HepG2 (cell line): ENCODE measurements at regions not wholly inside any gene's neighbourhood (a gene's known extent, or its start where the extent isn't known, plus 50 kb on each side); places are given as distances from the start of the nearest gene placed in this dataset.

Experiments
- ATAC-seq: fragments of 200-7000 bp; cut with Tn5 transposase; 3 replicates; pipeline ENCODE4 v1.9.1; 2020; ENCODE audit warnings: mild to moderate bottlenecking, moderate library complexity
- BruUV-seq: library from RNA; stranded (reverse); fragments of 400-500 nt; replicated peaks from 2 replicates; lab custom pipeline; 2021; lab: Mats Ljungman, UMichigan
- CTCF ChIA-PET: fragments of 300-600 bp; formaldehyde crosslinking; extraction: SDS; loops from one replicate; lab custom pipeline; 2021; ENCODE audit warnings: low total read pairs, inconsistent platforms, low intra/inter-chr PET ratio; lab: Yijun Ruan, JAX
- POLR2A ChIA-PET: fragments of 350-600 bp; sonication (Branson Sonifier 250); formaldehyde crosslinking; loops from one replicate; lab custom pipeline; 2020; ENCODE audit warnings: antibody characterized with exemption, inconsistent platforms; lab: Yijun Ruan, JAX
- DNase-seq: peaks from one replicate; pipeline ENCODE4 v3.0.0-alpha.2; 2015; ENCODE audit warnings: low spot score
- FAIRE-seq: peaks from 3 replicates; lab custom pipeline; 2011; peaks lifted over from hg19 to GRCh38; lab: Jason Lieb, UNC
- H2AFZ ChIP-seq: one replicate; pipeline ENCODE4 v1.6.1; 2011; ENCODE audit warnings: low read length, inconsistent platforms
- H3K27ac ChIP-seq: fragments of 300-600 bp; 3 replicates; pipeline ENCODE4 v1.8.0; 2011; ENCODE audit warnings: mixed run types, mild to moderate bottlenecking, mixed read lengths, low read length, inconsistent platforms; ENCODE audit not compliant: insufficient read depth; ENCODE audit errors: extremely low read length
- H3K27me3 ChIP-seq, 2 experiments: fragments of 200-600 bp in 1 of 2; 2 replicates in 1 of 2; 3 replicates in 1 of 2; pipeline versions ENCODE4 v1.6.0 to v1.8.0; 2011; ENCODE audit warnings: low read length in 2 of 2, mild to moderate bottlenecking in 2 of 2, moderate library complexity in 2 of 2, inconsistent platforms in 1 of 2; ENCODE audit not compliant: insufficient read depth in 2 of 2, control insufficient read depth in 1 of 2
- H3K36me3 ChIP-seq, 2 experiments: fragments of 200-600 bp in 1 of 2; replicated peaks in 1 of 2; 2 replicates in 1 of 2; 3 replicates in 1 of 2; pipeline versions ENCODE4 v1.5.1 to v1.8.0; 2011; ENCODE audit warnings: low read length in 2 of 2, inconsistent platforms in 1 of 2; ENCODE audit not compliant: insufficient read depth in 2 of 2, control insufficient read depth in 1 of 2
- H3K4me1 ChIP-seq: 2 replicates; pipeline ENCODE4 v1.5.1; 2012; ENCODE audit warnings: low read length, inconsistent platforms; ENCODE audit not compliant: insufficient read depth
- H3K4me2 ChIP-seq: 2 replicates; pipeline ENCODE4 v1.6.0; 2011; ENCODE audit warnings: low read depth, low read length, inconsistent platforms
- H3K4me3 ChIP-seq, 3 experiments: fragments of 200-600 bp in 1 of 3; sonication (generic), shearing (Covaris generic) in 1 of 3; replicated peaks in 1 of 3; 2 replicates each; pipeline ENCODE4 v1.5.1; 2011 to 2016; ENCODE audit warnings: low read length in 3 of 3, inconsistent platforms in 2 of 3, low read depth in 2 of 3, mild to moderate bottlenecking in 2 of 3, control low read depth in 1 of 3, mixed read lengths in 1 of 3; ENCODE audit not compliant: insufficient read depth in 1 of 3
- H3K79me2 ChIP-seq: one replicate; pipeline ENCODE4 v1.6.1; 2011; ENCODE audit warnings: low read length, inconsistent platforms; ENCODE audit not compliant: insufficient read depth
- H3K9ac ChIP-seq: 2 replicates; pipeline ENCODE4 v1.6.0; 2011; ENCODE audit warnings: mild to moderate bottlenecking, low read depth, low read length, inconsistent platforms; ENCODE audit not compliant: insufficient read depth
- H3K9me3 ChIP-seq: 2 replicates; pipeline ENCODE4 v1.5.1; 2012; ENCODE audit warnings: mild to moderate bottlenecking, low read length
- H4K20me1 ChIP-seq: 2 replicates; pipeline ENCODE4 v1.6.0; 2011; ENCODE audit warnings: inconsistent platforms, mild to moderate bottlenecking, low read length, moderate library complexity; ENCODE audit not compliant: insufficient read depth
- BHLHE40 ChIP-seq: IDR thresholded peaks from 2 replicates; pipeline ENCODE4 v1.6.1; 2011; ENCODE audit warnings: low read length, improper control_type of control experiment
- BRD4 ChIP-seq: sonication (generic); formaldehyde crosslinking; IDR thresholded peaks from 2 replicates; pipeline ENCODE4 v1.4.0; 2020; ENCODE audit warnings: missing genetic modification reagents
- DZIP1 ChIP-seq: sonication (generic); formaldehyde crosslinking; IDR thresholded peaks from 2 replicates; pipeline ENCODE4 v1.5.0; 2020; ENCODE audit warnings: mild to moderate bottlenecking, missing genetic modification reagents
- NFKB2 ChIP-seq: sonication (generic); formaldehyde crosslinking; IDR thresholded peaks from 2 replicates; pipeline ENCODE4 v1.4.0; 2020; ENCODE audit warnings: missing genetic modification reagents, borderline replicate concordance
- SIN3A ChIP-seq: IDR thresholded peaks from 2 replicates; pipeline ENCODE4 v1.6.1; 2011; ENCODE audit warnings: low read depth, mild to moderate bottlenecking, control low read depth, low read length, borderline replicate concordance
- TGIF2 ChIP-seq: IDR thresholded peaks from 2 replicates; pipeline ENCODE4 v1.6.1; 2016; ENCODE audit warnings: control low read depth, missing compliant biosample characterization
- ZBTB49 ChIP-seq: sonication (generic); formaldehyde crosslinking; IDR thresholded peaks from 2 replicates; pipeline ENCODE4 v1.4.0; 2020; ENCODE audit warnings: missing genetic modification reagents, borderline replicate concordance
- ZNF552 ChIP-seq: sonication (generic); formaldehyde crosslinking; IDR thresholded peaks from 2 replicates; pipeline ENCODE4 v1.9.0; 2022; ENCODE audit warnings: missing genetic modification reagents, mild to moderate bottlenecking, borderline replicate concordance
- WGBS: methylation state at CpG from one replicate; pipeline ENCODE4 v1.1.6; 2017; ENCODE audit warnings: low lambda C conversion rate; 5-methylcytosine and 5-hydroxymethylcytosine counted together
- in situ Hi-C: cut with HindIII; loops from 2 replicates; pipeline ENCODE4 v1.10.0; 2017; ENCODE audit warnings: low pct_unique_long_range_greater_than_20kb; ENCODE audit not compliant: extremely low pct_ligation_motif_present
- intact Hi-C: fragments of 100-400 bp; cut with micrococcal nuclease; formaldehyde crosslinking; loops from one replicate; pipeline ENCODE4 v1.10.0; 2022; ENCODE audit not compliant: unreplicated experiment

- Histone ChIP-seq H3K79me2 (no peaks in the 10 kb centered on the region), H3K36me3 (no peaks in the 10 kb centered on the region), H3K9ac (no peak overlapping the region), H2AFZ (no peak overlapping the region), H3K4me1 (no peaks in the 10 kb centered on the region), H3K27me3 (peaks cover 0 to 16% of the 10 kb centered on the region in 2 experiments; a peak in 4 of 5 replicates), H3K4me3 (no peak overlapping the region), H3K9me3 (no peaks in the 10 kb centered on the region), H4K20me1 (no peaks in the 10 kb centered on the region), H3K4me2 (no peak overlapping the region), H3K27ac (no peak overlapping the region)
- no TSS peak for BruUV-seq
- ChIA-PET CTCF (no interaction called here), POLR2A (no interaction called here)
- WGBS = 17% methylated on average over 2 of the region's 2 CpGs
- DNase-seq (no peak), FAIRE-seq (no peak), ATAC-seq (no peak; the same call in 2 of the 3 replicates)
- intact Hi-C loops = no loop called here
- TF ChIP-seq BHLHE40 = no peak
- no peak for TF ChIP-seq SIN3A
- TF ChIP-seq BRD4 (CRISPR knock-in tag) = no peak
- TF ChIP-seq TGIF2 (CRISPR knock-in tag) = no peak
- TF ChIP-seq ZNF552 (CRISPR knock-in tag) = no peak
- TF ChIP-seq DZIP1 (CRISPR knock-in tag) = no peak
- no peak for TF ChIP-seq NFKB2
- TF ChIP-seq ZBTB49 (CRISPR knock-in tag) = no peak
- in situ Hi-C loops = no loop called here
Measured at GRCh38 chr3:184480831-184481230, 80.8 kb upstream of the EPHB3 start.
